MM.1S (cell line): ENCODE measurements at regions not wholly inside any gene's neighbourhood (a gene's known extent, or its start where the extent isn't known, plus 50 kb on each side); places are given as distances from the start of the nearest gene placed in this dataset.

Experiments
- DNase-seq: peaks from one replicate; pipeline ENCODE4 v3.0.0-alpha.2; 2015
- H2AFZ ChIP-seq: fragments of 300-600 bp; sonication (generic); 2 replicates; pipeline ENCODE4 v1.6.0; 2016; ENCODE audit warnings: antibody characterized with exemption, low read length
- H3F3A ChIP-seq: fragments of 300-600 bp; sonication (generic); 2 replicates; pipeline ENCODE4 v1.6.1; 2016; ENCODE audit warnings: mild to moderate bottlenecking, antibody characterized with exemption, low read length, moderate library complexity, mixed read lengths; ENCODE audit not compliant: insufficient read depth
- H3K27ac ChIP-seq: fragments of 300-600 bp; sonication (generic); 2 replicates; pipeline ENCODE4 v1.5.1; 2016; ENCODE audit warnings: mild to moderate bottlenecking, low read length
- H3K27me3 ChIP-seq: fragments of 300-600 bp; sonication (generic); replicated peaks from 2 replicates; pipeline ENCODE4 v1.6.0; 2016; ENCODE audit warnings: low read length; ENCODE audit not compliant: insufficient read depth
- H3K36me3 ChIP-seq: fragments of 300-600 bp; sonication (generic); replicated peaks from 2 replicates; pipeline ENCODE4 v1.6.1; 2016; ENCODE audit warnings: mild to moderate bottlenecking, low read length, mixed read lengths; ENCODE audit not compliant: insufficient read depth
- H3K4me1 ChIP-seq: fragments of 300-600 bp; sonication (generic); 2 replicates; pipeline ENCODE4 v1.6.1; 2016; ENCODE audit warnings: low read length, mixed read lengths
- H3K4me2 ChIP-seq: fragments of 300-600 bp; sonication (generic); 2 replicates; pipeline ENCODE4 v1.6.0; 2016; ENCODE audit warnings: low read depth, low read length
- H3K4me3 ChIP-seq: fragments of 300-600 bp; sonication (generic); 2 replicates; pipeline ENCODE4 v1.5.1; 2016; ENCODE audit warnings: low read length, mixed read lengths
- H3K79me2 ChIP-seq: fragments of 300-600 bp; sonication (generic); 2 replicates; pipeline ENCODE4 v1.6.1; 2016; ENCODE audit warnings: mixed run types, low read length, mixed read lengths
- H3K9ac ChIP-seq: fragments of 300-600 bp; sonication (generic); 2 replicates; pipeline ENCODE4 v1.6.1; 2016; ENCODE audit warnings: low read length, mixed read lengths
- H3K9me2 ChIP-seq: fragments of 300-600 bp; sonication (generic); replicated peaks from 2 replicates; pipeline ENCODE4 v1.6.1; 2016; ENCODE audit warnings: mild to moderate bottlenecking, low read length, mixed read lengths; ENCODE audit not compliant: insufficient read depth
- H3K9me3 ChIP-seq: fragments of 300-600 bp; sonication (generic); replicated peaks from 2 replicates; pipeline ENCODE4 v1.6.1; 2016; ENCODE audit warnings: mild to moderate bottlenecking, low read length, mixed read lengths; ENCODE audit not compliant: insufficient read depth
- H4K20me1 ChIP-seq: fragments of 300-600 bp; sonication (generic); 2 replicates; pipeline ENCODE4 v1.6.1; 2016; ENCODE audit warnings: mild to moderate bottlenecking, low read length, moderate library complexity, mixed read lengths; ENCODE audit not compliant: insufficient read depth
- EZH2 ChIP-seq: fragments of 300-600 bp; sonication (generic); optimal IDR thresholded peaks from 2 replicates; pipeline ENCODE3; 2017; ENCODE audit warnings: low read depth, mild to moderate bottlenecking, antibody characterized with exemption, low read length, mixed read lengths
- EZH2phosphoT487 ChIP-seq: fragments of 300-600 bp; sonication (generic); IDR thresholded peaks from 2 replicates; pipeline ENCODE4 v1.6.1; 2018; ENCODE audit warnings: antibody characterized with exemption, low read length
- TF ChIP-seq, protein P1 (sequence below): fragments of 300-600 bp; sonication (generic); IDR thresholded peaks from 2 replicates; pipeline ENCODE4 v1.5.1; 2016; ENCODE audit warnings: antibody characterized with exemption, low read length, mixed read lengths

DNA sequence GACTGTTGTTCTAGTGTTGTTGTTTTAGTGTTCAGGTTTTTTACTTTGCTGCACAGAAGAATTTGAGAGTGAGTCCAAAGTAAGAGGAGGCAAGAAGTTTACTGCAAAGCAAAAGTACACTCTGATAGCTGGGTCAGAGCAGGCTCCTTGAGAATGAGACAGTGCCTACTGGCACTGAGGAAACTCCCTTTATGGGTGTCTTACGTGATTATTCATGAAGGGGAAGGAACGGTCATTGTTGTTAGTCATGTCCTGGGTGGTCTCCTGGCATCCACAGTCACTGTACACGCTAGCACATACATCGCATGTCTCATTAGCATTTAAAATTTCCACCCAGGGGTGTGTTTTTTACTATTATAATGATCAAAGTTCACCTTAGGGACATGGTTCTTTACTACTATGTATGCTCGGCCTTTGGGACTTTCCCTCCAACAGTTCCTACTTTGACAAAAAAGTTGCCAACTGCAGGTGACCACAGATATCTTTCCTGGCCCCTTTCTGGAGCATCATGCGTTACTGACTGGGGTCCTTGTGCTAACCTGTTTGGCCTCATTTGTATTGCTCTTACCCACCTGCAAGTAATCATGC lies 688.9 kb upstream of the AMOT start:
- no peaks in the 10 kb centered on the region for H3K4me1 ChIP-seq
- TF ChIP-seq, protein P1, sequence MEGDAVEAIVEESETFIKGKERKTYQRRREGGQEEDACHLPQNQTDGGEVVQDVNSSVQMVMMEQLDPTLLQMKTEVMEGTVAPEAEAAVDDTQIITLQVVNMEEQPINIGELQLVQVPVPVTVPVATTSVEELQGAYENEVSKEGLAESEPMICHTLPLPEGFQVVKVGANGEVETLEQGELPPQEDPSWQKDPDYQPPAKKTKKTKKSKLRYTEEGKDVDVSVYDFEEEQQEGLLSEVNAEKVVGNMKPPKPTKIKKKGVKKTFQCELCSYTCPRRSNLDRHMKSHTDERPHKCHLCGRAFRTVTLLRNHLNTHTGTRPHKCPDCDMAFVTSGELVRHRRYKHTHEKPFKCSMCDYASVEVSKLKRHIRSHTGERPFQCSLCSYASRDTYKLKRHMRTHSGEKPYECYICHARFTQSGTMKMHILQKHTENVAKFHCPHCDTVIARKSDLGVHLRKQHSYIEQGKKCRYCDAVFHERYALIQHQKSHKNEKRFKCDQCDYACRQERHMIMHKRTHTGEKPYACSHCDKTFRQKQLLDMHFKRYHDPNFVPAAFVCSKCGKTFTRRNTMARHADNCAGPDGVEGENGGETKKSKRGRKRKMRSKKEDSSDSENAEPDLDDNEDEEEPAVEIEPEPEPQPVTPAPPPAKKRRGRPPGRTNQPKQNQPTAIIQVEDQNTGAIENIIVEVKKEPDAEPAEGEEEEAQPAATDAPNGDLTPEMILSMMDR = no peak
- TF ChIP-seq EZH2phosphoT487 (no peak), EZH2 (no peak)

DNA sequence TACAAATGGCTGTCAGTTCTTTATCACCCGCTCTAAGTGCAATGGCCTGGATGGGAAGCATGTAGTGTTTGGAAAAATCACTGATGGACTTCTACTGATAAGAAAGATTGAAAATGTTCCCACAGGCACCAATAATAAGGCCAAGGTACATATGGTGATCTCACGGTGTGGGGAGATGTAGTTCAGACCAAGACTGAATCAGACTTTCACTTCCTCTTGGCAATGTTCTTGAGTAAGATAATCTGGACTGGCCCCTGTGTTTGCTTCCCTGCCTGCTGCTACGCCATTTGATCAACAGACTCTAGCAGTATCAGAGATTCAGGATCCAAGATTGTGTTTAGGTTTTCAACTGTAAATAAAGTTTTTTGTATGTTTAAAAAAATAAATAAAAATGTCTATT lies 682.2 kb upstream of the AMOT start:
- H3K4me2 ChIP-seq = no peak overlapping the region
- H3K9me3 ChIP-seq = no peaks in the 10 kb centered on the region
- H3K9ac ChIP-seq = no peak overlapping the region
- no peaks in the 10 kb centered on the region for H3K9me2 ChIP-seq
- TF ChIP-seq EZH2phosphoT487 (no peak), EZH2 (no peak)
- TF ChIP-seq, protein P1 = no peak
- H3K79me2 ChIP-seq = no peaks in the 10 kb centered on the region
- no peaks in the 10 kb centered on the region for H3K27me3 ChIP-seq
- H3K4me3 ChIP-seq = no peak overlapping the region
- H3K36me3 ChIP-seq = no peaks in the 10 kb centered on the region
- H3K27ac ChIP-seq = no peak overlapping the region
- DNase-seq = no peak
- H3F3A ChIP-seq = no peaks in the 10 kb centered on the region
- no peaks in the 10 kb centered on the region for H3K4me1 ChIP-seq
- no peak overlapping the region for H2AFZ ChIP-seq
- no peaks in the 10 kb centered on the region for H4K20me1 ChIP-seq

More for the DNA sequence above, 688.9 kb upstream of the AMOT start:
- Histone ChIP-seq H3K27ac (no peak overlapping the region), H3K9me3 (no peaks in the 10 kb centered on the region), H2AFZ (no peak overlapping the region), H3K27me3 (no peaks in the 10 kb centered on the region), H3K9ac (no peak overlapping the region), H3K4me2 (no peak overlapping the region), H3F3A (no peaks in the 10 kb centered on the region), H3K9me2 (no peaks in the 10 kb centered on the region), H3K36me3 (no peaks in the 10 kb centered on the region), H3K79me2 (no peaks in the 10 kb centered on the region), H4K20me1 (no peaks in the 10 kb centered on the region), H3K4me3 (no peak overlapping the region)
- DNase-seq = no peak

DNA sequence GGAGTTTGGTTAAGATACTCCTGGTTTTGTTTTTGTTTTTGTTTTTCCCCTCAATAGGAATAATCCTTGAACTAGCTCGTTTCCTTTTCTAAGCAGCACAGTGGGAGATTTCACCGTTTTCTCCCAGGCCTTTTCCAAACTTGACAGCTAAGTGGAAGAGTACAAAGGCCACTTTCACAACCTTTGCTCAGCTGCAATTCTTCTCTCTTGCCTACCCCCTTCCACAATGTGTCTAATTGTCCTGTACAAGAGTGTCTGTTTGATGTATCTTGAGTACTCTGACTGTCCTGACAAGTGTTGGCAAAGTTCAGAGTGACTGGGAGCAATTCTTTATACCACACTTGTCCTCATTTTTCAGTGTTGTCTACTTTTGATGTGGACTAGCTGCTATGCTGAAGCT lies 674.3 kb upstream of the AMOT start:
- no peak overlapping the region for H2AFZ ChIP-seq
- H3K4me1 ChIP-seq = no peaks in the 10 kb centered on the region
- TF ChIP-seq, protein P1 = no peak
- TF ChIP-seq EZH2 = no peak
- no peak for TF ChIP-seq EZH2phosphoT487
- H3K27me3 ChIP-seq = no peaks in the 10 kb centered on the region
- no peaks in the 10 kb centered on the region for H3F3A ChIP-seq
- no peak overlapping the region for H3K4me2 ChIP-seq
- no peaks in the 10 kb centered on the region for H3K9me2 ChIP-seq
- H3K4me3 ChIP-seq = no peak overlapping the region
- no peaks in the 10 kb centered on the region for H3K9me3 ChIP-seq
- H3K27ac ChIP-seq = no peak overlapping the region
- H3K36me3 ChIP-seq = no peaks in the 10 kb centered on the region
- H3K79me2 ChIP-seq = no peaks in the 10 kb centered on the region
- DNase-seq = no peak
- no peak overlapping the region for H3K9ac ChIP-seq
- no peaks in the 10 kb centered on the region for H4K20me1 ChIP-seq
